NCI-H446 treated with DMSO at 0.1 percent for 48 hours (cell line): ENCODE measurements at regions not wholly inside any gene's neighbourhood (a gene's known extent, or its start where the extent isn't known, plus 50 kb on each side); places are given as distances from the start of the nearest gene placed in this dataset.

ENCODE experiments used
- DNase-seq: peaks from one replicate; lab custom pipeline; 2025; lab: John Stamatoyannopoulos, UW

DNA sequence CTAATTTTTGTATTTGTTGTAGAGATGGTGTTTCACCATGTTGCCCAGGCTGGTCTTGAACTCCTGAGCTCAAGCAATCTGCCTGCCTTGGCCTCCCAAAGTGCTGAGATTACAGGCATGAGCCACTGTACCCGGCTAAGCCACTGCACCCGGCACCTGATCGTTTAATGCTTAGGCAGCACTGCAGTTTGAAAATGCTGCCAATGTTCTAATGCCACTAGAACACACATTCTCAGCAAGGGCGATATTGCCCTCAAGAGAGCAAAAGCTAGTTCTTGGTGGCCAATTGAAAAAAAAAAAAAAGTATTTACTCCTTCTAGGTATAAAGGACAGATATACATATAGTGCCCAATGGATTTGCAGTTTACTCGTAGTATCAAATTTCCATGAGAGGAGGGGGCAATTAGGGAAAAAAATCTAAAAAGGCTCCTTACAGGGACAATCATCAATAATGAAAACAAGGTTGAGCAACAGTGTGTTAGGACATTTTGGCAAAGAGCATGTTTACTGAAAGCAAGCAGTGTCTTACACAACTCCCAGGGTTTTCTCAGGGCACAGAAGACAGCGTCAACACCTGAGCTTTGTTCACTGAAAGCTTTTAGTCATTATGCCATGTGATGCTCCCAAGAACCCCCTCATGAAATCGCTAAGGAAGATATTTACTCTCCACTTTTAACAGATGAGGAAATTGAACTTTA lies 199.9 kb upstream of the PKDCC start:
- no peak for DNase-seq

- DNase-seq: no peak
These were observed 196.3 kb upstream of the PKDCC start for GRCh38 chr2:41851554-41851953.

DNA sequence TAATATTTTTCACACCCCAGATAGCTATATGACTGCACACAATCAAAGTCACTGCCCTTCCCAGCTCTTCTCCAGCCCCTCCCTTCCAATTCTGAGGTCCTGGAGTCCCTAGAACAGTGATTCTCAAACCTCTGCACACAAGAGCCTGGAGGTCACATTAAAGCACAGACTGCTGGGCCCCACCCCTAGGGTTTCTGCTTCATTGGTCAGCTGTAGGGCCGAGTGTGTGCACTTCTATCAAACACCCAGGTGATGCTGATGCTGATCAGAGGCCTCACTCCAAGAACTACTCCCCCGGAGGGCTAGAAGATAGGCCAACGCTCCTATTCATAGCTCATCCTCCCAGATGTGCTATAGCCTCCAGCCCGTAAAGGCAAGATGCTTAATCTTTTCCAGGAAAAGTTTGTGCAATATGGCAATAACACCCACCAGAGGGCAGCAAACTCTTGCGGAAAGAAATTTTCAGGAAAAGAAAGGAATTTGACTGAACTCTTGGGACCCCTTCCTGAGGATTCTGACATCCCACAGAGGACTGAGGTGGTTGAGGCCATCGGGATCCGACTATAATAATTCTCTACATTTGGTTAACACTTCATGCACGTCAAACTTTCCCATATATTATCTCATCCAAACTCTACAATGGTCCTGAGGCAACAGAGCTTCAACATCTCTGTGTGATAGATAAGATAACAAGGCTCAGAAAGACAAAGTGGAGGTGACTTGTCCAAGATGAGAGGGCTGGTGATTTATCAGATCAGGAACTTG lies 194.2 kb upstream of the PKDCC start:
- no peak for DNase-seq

DNA sequence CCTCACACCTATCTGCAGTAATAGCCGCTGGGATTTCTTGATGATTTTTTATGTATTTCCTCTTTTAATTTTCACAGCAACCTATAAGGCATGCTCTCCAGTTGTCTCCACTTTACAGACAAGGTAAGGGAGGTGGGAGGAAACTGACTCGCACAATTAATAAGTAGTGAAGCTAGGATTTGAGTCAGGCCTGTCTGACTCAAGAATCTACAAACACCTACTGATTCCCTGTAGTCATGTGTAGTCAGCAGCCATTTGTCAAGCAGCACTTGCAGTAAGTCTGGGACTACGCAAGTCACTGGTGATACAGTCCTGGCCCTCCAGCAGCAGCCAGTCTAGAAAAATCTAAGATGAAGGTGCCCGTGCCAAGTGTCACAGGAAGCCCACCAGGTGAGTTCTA lies 193.6 kb upstream of the PKDCC start:
- DNase-seq: no peak

DNA sequence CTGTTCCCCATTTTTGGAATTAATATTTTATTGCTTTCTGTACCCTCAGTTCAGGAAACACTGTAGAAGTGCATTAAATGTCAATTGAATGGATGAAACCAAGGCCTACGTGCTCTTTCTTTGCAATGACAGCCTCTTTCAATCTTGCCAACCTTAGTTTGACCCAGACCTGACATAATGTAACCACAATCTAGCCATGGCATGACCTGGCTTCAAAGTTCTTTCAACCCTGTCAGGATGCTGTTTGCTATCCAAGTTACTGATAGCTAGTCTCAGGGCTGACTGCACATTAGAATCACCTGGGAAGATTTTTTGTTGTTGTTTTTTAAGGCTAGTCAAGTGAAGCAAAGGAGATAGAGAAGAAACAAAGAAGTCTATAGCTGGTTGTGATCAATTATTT lies 190.9 kb upstream of the PKDCC start:
- DNase-seq: no peak

GRCh38 chr2:41859615-41860514 lies 188.0 kb upstream of the PKDCC start:
- no peak for DNase-seq

- no peak for DNase-seq
These were observed 184.8 kb upstream of the PKDCC start for GRCh38 chr2:41863062-41863461.

- no peak for DNase-seq
These were observed 182.6 kb upstream of the PKDCC start for GRCh38 chr2:41865263-41865662.

- DNase-seq: no peak
These were observed 180.3 kb upstream of the PKDCC start for GRCh38 chr2:41867553-41867952.

- DNase-seq: no peak
These were observed 178.1 kb upstream of the PKDCC start for GRCh38 chr2:41869542-41870264.

- no peak for DNase-seq
These were observed 177.6 kb upstream of the PKDCC start for GRCh38 chr2:41870265-41870585.

GRCh38 chr2:41871080-41871479 lies 176.7 kb upstream of the PKDCC start:
- DNase-seq: no peak

- DNase-seq: no peak
These were observed 175.2 kb upstream of the PKDCC start for GRCh38 chr2:41872646-41873045.

GRCh38 chr2:41873102-41874031 lies 174.5 kb upstream of the PKDCC start:
- DNase-seq: no peak

DNA sequence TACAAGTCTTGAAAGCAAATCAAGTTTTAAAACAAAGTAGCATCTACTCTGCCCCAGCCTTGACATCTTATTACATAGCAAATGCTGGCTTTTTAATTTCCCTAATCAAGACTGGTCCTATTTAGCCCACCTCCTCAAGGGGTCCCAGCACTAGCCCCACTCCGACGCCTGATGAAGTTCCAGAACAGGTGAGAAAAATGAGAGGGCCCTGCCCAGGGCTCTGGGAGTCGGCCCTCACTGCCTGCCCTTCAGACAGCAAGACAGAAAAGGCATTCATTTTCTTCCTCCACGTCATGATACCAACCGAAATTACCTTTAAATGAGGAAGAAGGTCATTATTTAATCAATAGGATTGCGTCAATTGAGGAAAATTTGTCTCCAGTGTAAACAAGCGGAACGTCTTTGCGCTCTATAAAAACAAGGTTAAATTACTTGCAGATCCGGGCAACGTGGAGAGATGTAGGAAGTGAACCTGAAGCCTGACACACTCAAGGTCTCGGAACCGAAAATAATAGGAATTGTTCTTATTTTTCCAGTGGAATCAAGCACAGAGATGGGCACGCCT lies 170.6 kb upstream of the PKDCC start:
- DNase-seq: no peak

DNA sequence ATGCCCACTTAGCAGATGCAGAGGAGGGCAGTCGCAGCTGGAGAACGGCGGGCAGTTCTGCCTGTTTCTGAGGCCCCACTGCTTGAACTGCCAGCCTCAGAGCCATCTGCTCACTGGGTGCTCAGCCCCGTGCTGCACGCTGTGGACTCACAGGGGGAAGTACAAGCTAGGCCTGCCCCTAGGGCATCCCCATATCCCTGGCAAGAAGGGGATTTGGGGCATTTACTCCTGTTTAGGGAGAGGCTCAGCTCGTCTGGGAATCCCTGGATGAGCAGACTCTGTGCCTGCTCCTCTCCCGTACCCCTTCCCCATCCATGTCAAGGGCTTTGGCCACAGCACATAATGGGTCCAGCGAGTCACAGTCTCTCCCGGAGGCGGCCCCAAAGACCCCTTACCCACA lies 169.8 kb upstream of the PKDCC start:
- DNase-seq: no peak

- DNase-seq: no peak
These were observed 169.0 kb upstream of the PKDCC start for GRCh38 chr2:41878716-41879234.

GRCh38 chr2:41879235-41879916 lies 168.4 kb upstream of the PKDCC start:
- no peak for DNase-seq

DNA sequence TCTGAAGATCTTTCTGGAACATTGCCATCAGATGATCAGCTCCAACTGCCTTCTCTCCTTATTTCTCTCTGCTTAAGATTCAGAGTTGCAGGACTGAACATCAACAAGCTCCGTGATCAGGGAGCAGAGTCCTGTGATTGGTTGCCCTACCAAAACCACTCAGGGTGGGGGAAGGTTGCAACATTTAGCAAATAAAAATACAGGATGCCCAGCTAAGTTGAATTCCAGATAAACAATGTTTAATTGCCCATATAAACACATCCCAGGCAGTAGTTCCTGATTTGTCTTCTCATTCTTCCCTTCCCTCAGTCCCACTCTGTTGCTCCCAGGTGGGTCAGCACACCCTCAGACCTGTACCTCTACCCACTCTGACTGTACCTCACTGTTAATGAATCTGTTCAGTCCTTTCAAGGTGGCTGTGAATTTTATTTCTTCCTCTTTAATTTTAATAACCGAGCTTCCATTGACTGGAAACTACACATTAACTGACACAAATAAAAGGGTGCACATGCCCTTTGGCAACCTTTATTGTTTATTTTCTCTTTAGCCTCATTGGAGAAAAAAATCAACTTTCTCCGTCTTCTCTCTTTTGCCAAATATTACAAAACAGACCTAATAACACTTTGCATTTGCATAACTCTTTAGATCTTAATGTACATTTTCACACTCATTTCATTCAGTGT lies 167.1 kb upstream of the PKDCC start:
- no peak for DNase-seq
